MM.1S (cell line): ENCODE measurements at regions not wholly inside any gene's neighbourhood (a gene's known extent, or its start where the extent isn't known, plus 50 kb on each side); places are given as distances from the start of the nearest gene placed in this dataset.

ENCODE experiments used
- DNase-seq: peaks from one replicate; pipeline ENCODE4 v3.0.0-alpha.2; 2015
- H2AFZ ChIP-seq: fragments of 300-600 bp; sonication (generic); 2 replicates; pipeline ENCODE4 v1.6.0; 2016; ENCODE audit warnings: antibody characterized with exemption, low read length
- H3F3A ChIP-seq: fragments of 300-600 bp; sonication (generic); 2 replicates; pipeline ENCODE4 v1.6.1; 2016; ENCODE audit warnings: mild to moderate bottlenecking, antibody characterized with exemption, low read length, moderate library complexity, mixed read lengths; ENCODE audit not compliant: insufficient read depth
- H3K27ac ChIP-seq: fragments of 300-600 bp; sonication (generic); 2 replicates; pipeline ENCODE4 v1.5.1; 2016; ENCODE audit warnings: mild to moderate bottlenecking, low read length
- H3K27me3 ChIP-seq: fragments of 300-600 bp; sonication (generic); replicated peaks from 2 replicates; pipeline ENCODE4 v1.6.0; 2016; ENCODE audit warnings: low read length; ENCODE audit not compliant: insufficient read depth
- H3K36me3 ChIP-seq: fragments of 300-600 bp; sonication (generic); replicated peaks from 2 replicates; pipeline ENCODE4 v1.6.1; 2016; ENCODE audit warnings: mild to moderate bottlenecking, low read length, mixed read lengths; ENCODE audit not compliant: insufficient read depth
- H3K4me1 ChIP-seq: fragments of 300-600 bp; sonication (generic); 2 replicates; pipeline ENCODE4 v1.6.1; 2016; ENCODE audit warnings: low read length, mixed read lengths
- H3K4me2 ChIP-seq: fragments of 300-600 bp; sonication (generic); 2 replicates; pipeline ENCODE4 v1.6.0; 2016; ENCODE audit warnings: low read depth, low read length
- H3K4me3 ChIP-seq: fragments of 300-600 bp; sonication (generic); 2 replicates; pipeline ENCODE4 v1.5.1; 2016; ENCODE audit warnings: low read length, mixed read lengths
- H3K79me2 ChIP-seq: fragments of 300-600 bp; sonication (generic); 2 replicates; pipeline ENCODE4 v1.6.1; 2016; ENCODE audit warnings: mixed run types, low read length, mixed read lengths
- H3K9ac ChIP-seq: fragments of 300-600 bp; sonication (generic); 2 replicates; pipeline ENCODE4 v1.6.1; 2016; ENCODE audit warnings: low read length, mixed read lengths
- H3K9me2 ChIP-seq: fragments of 300-600 bp; sonication (generic); replicated peaks from 2 replicates; pipeline ENCODE4 v1.6.1; 2016; ENCODE audit warnings: mild to moderate bottlenecking, low read length, mixed read lengths; ENCODE audit not compliant: insufficient read depth
- H3K9me3 ChIP-seq: fragments of 300-600 bp; sonication (generic); replicated peaks from 2 replicates; pipeline ENCODE4 v1.6.1; 2016; ENCODE audit warnings: mild to moderate bottlenecking, low read length, mixed read lengths; ENCODE audit not compliant: insufficient read depth
- H4K20me1 ChIP-seq: fragments of 300-600 bp; sonication (generic); 2 replicates; pipeline ENCODE4 v1.6.1; 2016; ENCODE audit warnings: mild to moderate bottlenecking, low read length, moderate library complexity, mixed read lengths; ENCODE audit not compliant: insufficient read depth
- EZH2 ChIP-seq: fragments of 300-600 bp; sonication (generic); optimal IDR thresholded peaks from 2 replicates; pipeline ENCODE3; 2017; ENCODE audit warnings: low read depth, mild to moderate bottlenecking, antibody characterized with exemption, low read length, mixed read lengths
- EZH2phosphoT487 ChIP-seq: fragments of 300-600 bp; sonication (generic); IDR thresholded peaks from 2 replicates; pipeline ENCODE4 v1.6.1; 2018; ENCODE audit warnings: antibody characterized with exemption, low read length
- TF ChIP-seq, protein P1 (sequence below): fragments of 300-600 bp; sonication (generic); IDR thresholded peaks from 2 replicates; pipeline ENCODE4 v1.5.1; 2016; ENCODE audit warnings: antibody characterized with exemption, low read length, mixed read lengths

DNA sequence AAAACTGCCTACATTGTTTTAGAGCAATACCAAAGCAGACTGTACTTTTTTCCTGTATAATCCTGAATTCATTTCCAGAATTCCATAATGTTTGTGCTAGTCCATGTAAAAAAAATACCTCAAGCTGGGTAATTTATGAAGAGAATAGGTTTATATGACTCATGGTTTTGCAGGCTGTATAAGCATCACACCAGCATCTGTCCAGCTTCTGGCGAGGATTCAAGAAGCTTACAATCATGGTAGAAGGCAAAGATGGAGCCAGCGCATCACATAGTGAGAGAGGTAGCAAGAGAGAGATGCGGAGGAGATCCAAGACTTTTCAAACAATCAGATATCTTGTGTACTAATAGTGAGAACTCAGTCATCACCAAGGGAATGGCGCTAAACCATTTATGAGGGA is 280.3 kb upstream of the CDH9 start:
- H3K9ac ChIP-seq, result no peak overlapping the region
- no peaks in the 10 kb centered on the region for H3K79me2 ChIP-seq
- no peak overlapping the region for H3K27ac ChIP-seq
- no peaks in the 10 kb centered on the region for H3K36me3 ChIP-seq
- no peak for TF ChIP-seq EZH2
- TF ChIP-seq, protein P1, sequence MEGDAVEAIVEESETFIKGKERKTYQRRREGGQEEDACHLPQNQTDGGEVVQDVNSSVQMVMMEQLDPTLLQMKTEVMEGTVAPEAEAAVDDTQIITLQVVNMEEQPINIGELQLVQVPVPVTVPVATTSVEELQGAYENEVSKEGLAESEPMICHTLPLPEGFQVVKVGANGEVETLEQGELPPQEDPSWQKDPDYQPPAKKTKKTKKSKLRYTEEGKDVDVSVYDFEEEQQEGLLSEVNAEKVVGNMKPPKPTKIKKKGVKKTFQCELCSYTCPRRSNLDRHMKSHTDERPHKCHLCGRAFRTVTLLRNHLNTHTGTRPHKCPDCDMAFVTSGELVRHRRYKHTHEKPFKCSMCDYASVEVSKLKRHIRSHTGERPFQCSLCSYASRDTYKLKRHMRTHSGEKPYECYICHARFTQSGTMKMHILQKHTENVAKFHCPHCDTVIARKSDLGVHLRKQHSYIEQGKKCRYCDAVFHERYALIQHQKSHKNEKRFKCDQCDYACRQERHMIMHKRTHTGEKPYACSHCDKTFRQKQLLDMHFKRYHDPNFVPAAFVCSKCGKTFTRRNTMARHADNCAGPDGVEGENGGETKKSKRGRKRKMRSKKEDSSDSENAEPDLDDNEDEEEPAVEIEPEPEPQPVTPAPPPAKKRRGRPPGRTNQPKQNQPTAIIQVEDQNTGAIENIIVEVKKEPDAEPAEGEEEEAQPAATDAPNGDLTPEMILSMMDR, result no peak
- no peak for TF ChIP-seq EZH2phosphoT487
- no peaks in the 10 kb centered on the region for H3K9me3 ChIP-seq
- H4K20me1 ChIP-seq, result no peaks in the 10 kb centered on the region
- no peak overlapping the region for H2AFZ ChIP-seq
- no peak overlapping the region for H3K4me3 ChIP-seq
- H3F3A ChIP-seq, result peaks cover 20% of the 10 kb centered on the region
- peaks cover 25% of the 10 kb centered on the region for H3K4me1 ChIP-seq
- DNase-seq, result no peak
- H3K27me3 ChIP-seq, result no peaks in the 10 kb centered on the region
- no peak overlapping the region for H3K4me2 ChIP-seq
- no peaks in the 10 kb centered on the region for H3K9me2 ChIP-seq

DNA sequence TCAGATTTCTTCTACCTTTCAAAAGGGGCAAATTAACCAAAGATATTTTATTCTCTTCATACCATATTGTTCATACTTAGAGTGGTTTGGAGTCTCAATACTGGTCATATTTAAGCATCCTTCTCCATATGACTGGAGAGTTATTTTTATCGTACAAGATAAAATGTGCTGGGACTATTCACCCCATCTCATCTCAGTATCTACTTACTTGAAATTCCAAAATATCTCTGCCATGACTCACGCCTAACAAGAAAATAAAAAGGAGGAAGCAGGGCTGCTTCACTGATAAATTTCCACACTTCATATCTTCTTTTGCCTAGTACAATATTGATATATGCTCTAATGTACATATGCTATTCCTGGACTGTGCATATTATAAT is 277.9 kb upstream of the CDH9 start:
- Histone ChIP-seq H3K27me3 (no peaks in the 10 kb centered on the region), H4K20me1 (no peaks in the 10 kb centered on the region), H3K9me3 (no peaks in the 10 kb centered on the region), H3K27ac (peak overlapping the region; percentile 87), H3K79me2 (no peaks in the 10 kb centered on the region), H2AFZ (peak overlapping the region; percentile 55), H3K4me3 (peak overlapping the region; percentile 49), H3K36me3 (no peaks in the 10 kb centered on the region), H3K9me2 (no peaks in the 10 kb centered on the region), H3F3A (peaks cover 20% of the 10 kb centered on the region), H3K9ac (peak overlapping the region; percentile 36; the same call in 1 of the 2 replicates), H3K4me2 (peak overlapping the region; percentile 76), H3K4me1 (peaks cover 45% of the 10 kb centered on the region)
- TF ChIP-seq EZH2 (no peak), EZH2phosphoT487 (no peak)
- TF ChIP-seq, protein P1, result no peak
- no peak for DNase-seq

DNA sequence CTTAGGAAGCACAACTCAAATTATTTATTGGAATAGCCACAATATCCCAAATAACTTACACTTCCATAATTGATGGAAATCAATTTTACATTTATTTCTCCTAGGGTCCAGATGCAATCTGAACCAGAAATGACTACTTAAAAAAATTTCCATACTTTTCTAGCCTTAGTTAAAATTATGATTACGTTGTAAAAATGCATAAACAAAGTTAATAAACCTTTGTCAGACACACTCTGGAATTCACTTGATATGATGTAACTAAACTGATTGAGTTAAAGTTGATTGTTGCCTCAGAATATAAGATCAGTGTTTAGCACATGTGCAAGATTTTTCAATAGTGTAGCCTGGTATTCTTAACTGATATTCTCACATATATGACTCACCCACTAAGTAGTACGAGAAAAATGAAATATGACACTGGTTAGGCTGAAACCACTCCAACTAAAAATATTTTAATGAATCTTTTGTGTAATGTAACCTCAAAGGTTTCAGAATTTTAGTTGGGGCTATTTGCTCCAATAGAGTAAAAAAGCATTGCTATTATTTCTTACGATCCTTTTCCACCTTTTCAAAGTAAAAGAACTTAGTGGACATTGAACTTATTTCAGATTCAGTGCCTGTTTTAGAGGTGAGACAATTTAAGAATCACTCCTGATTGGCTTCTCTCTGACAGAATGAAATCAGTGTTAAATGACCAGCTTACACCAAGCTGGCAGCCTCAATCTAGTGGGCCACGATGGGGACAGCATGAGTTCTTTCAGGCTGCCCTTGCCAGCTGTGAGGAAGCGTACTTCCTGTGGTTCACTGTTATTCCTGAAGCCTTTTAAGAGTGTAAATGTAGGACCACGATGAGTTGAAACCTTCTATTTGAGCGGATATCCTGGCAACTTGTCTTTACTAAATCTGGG is 277.2 kb upstream of the CDH9 start:
- H3K4me3 ChIP-seq, result peak overlapping the region; percentile 49
- H3K36me3 ChIP-seq, result no peaks in the 10 kb centered on the region
- H3F3A ChIP-seq, result peaks cover 20% of the 10 kb centered on the region
- H3K27ac ChIP-seq, result peak overlapping the region; percentile 87
- no peaks in the 10 kb centered on the region for H3K9me3 ChIP-seq
- H3K9me2 ChIP-seq, result no peaks in the 10 kb centered on the region
- peak overlapping the region; percentile 36; the same call in 1 of the 2 replicates for H3K9ac ChIP-seq
- peak; percentile 85 for DNase-seq
- H3K79me2 ChIP-seq, result no peaks in the 10 kb centered on the region
- no peaks in the 10 kb centered on the region for H4K20me1 ChIP-seq
- H2AFZ ChIP-seq, result peak overlapping the region; percentile 55
- peak overlapping the region; percentile 76 for H3K4me2 ChIP-seq
- H3K27me3 ChIP-seq, result no peaks in the 10 kb centered on the region
- H3K4me1 ChIP-seq, result peaks cover 49% of the 10 kb centered on the region
- TF ChIP-seq, protein P1, result no peak
